Liver (tissue), 3 donors: ENCODE measurements at regions not wholly inside any gene's neighbourhood (a gene's known extent, or its start where the extent isn't known, plus 50 kb on each side); places are given as distances from the start of the nearest gene placed in this dataset.

Experiments
- CTCF ChIP-seq: fragments of 150-350 bp; IDR thresholded peaks from 2 replicates; pipeline ENCODE4 v1.5.1; 2017; ENCODE audit warnings: improper control_type of control experiment, low read depth, low read length; ENCODE audit not compliant: missing input control
- JUND ChIP-seq, 2 donors: IDR thresholded peaks; 2 replicates each; pipeline ENCODE4 v1.6.1; 2016; ENCODE audit warnings: antibody characterized with exemption in 2 of 2
- RAD21 ChIP-seq, 2 donors: IDR thresholded peaks; 2 replicates each; pipeline ENCODE4 v1.6.1; 2016; ENCODE audit warnings: antibody characterized with exemption in 2 of 2, mild to moderate bottlenecking in 2 of 2
- donor health status: healthy.
- donor health status: healthy.

- TF ChIP-seq CTCF (no peak), RAD21 (IDR thresholded peaks at IDR 0.05) (no peak), JUND (IDR thresholded peaks at IDR 0.05) (no peak)
These were observed 283.3 kb downstream of the CENPC start for GRCh38 chr4:67261971-67262370.
